ENCODE measurements at regions not wholly inside any gene's neighbourhood (a gene's known extent, or its start where the extent isn't known, plus 50 kb on each side); places are given as distances from the start of the nearest gene placed in this dataset.

- Histone ChIP-seq H2AFZ (no peak overlapping the region), H3K4me1 (replicated peaks; ENCODE audit: insufficient read depth) (no peaks in the 10 kb centered on the region), H3K27me3 (ENCODE audit: insufficient read depth, low read depth) (no peaks in the 10 kb centered on the region), H3K79me2 (ENCODE audit: low read depth) (no peaks in the 10 kb centered on the region), H4K20me1 (ENCODE audit: insufficient read depth) (no peaks in the 10 kb centered on the region), H3K4me2 (no peak overlapping the region), H3K9me2 (ENCODE audit: insufficient read depth) (no peaks in the 10 kb centered on the region), H3K9me3 (ENCODE audit: insufficient read depth, low read depth) (peaks cover 1% of the 10 kb centered on the region; the same call in 1 of the 2 replicates), H3F3A (ENCODE audit: insufficient read depth, low read depth) (no peaks in the 10 kb centered on the region), H3K4me3 (no peak overlapping the region), H3K27ac (no peak overlapping the region), H3K36me3 (ENCODE audit: low read depth) (no peaks in the 10 kb centered on the region; the same call in 1 of the 2 replicates)
- CTCF ChIA-PET: no interaction called here
- TF ChIP-seq EZH2 (IDR thresholded peaks at IDR 0.05; ENCODE audit: low read depth): no peak
- no peak for TF ChIP-seq CTCF (conservative IDR thresholded peaks at IDR 0.05)
- no TSS peak for BruUV-seq (replicated peaks)
- POLR2A ChIA-PET (ENCODE audit: unreplicated experiment): no interaction called here
- intact Hi-C loops (cut with micrococcal nuclease; ENCODE audit: unreplicated experiment): no loop called here
- no peak for DNase-seq
These were observed 178.7 kb downstream of the PAWR start for GRCh38 chr12:79512068-79512467.

- CTCF ChIA-PET: no interaction called here
- no peak for DNase-seq
These were observed 182.1 kb downstream of the PAWR start for GRCh38 chr12:79508622-79509021.

More at GRCh38 chr12:79508622-79509021, 182.1 kb downstream of the PAWR start:
- Histone ChIP-seq H3K27ac (no peak overlapping the region), H3K4me1 (replicated peaks; ENCODE audit: insufficient read depth) (no peaks in the 10 kb centered on the region), H3F3A (ENCODE audit: insufficient read depth, low read depth) (no peaks in the 10 kb centered on the region), H4K20me1 (ENCODE audit: insufficient read depth) (no peaks in the 10 kb centered on the region), H3K4me2 (no peak overlapping the region), H3K27me3 (ENCODE audit: insufficient read depth, low read depth) (no peaks in the 10 kb centered on the region), H3K9me3 (ENCODE audit: insufficient read depth, low read depth) (no peaks in the 10 kb centered on the region; the same call in none of the 2 replicates), H3K79me2 (ENCODE audit: low read depth) (no peaks in the 10 kb centered on the region), H3K9me2 (ENCODE audit: insufficient read depth) (no peaks in the 10 kb centered on the region), H3K36me3 (ENCODE audit: low read depth) (no peaks in the 10 kb centered on the region), H3K4me3 (no peak overlapping the region), H2AFZ (no peak overlapping the region)
- TF ChIP-seq EZH2 (IDR thresholded peaks at IDR 0.05; ENCODE audit: low read depth): no peak
- TF ChIP-seq CTCF (conservative IDR thresholded peaks at IDR 0.05): no peak
- BruUV-seq (replicated peaks): no TSS peak
- intact Hi-C loops (cut with micrococcal nuclease; ENCODE audit: unreplicated experiment): no loop called here
- POLR2A ChIA-PET (ENCODE audit: unreplicated experiment): interaction anchor here (0.7 kb wide), 1 partner anchor 54 kb away, joined by 3 read pairs; no protein-coding TSS in a partner anchor

All from PC-9 (cell line).